MCF 10A (cell line): ENCODE measurements at regions not wholly inside any gene's neighbourhood (a gene's known extent, or its start where the extent isn't known, plus 50 kb on each side); places are given as distances from the start of the nearest gene placed in this dataset.

Experiments
- BruUV-seq: library from RNA; stranded (reverse); fragments of 400-500 nt; replicated peaks from 2 replicates; lab custom pipeline; 2021; lab: Mats Ljungman, UMichigan
- CTCF ChIA-PET: fragments of 300-600 bp; sonication (Branson Sonifier 250); formaldehyde crosslinking; extraction: SDS; loops from one replicate; lab custom pipeline; 2021; ENCODE audit warnings: antibody characterized with exemption, inconsistent platforms; lab: Yijun Ruan, JAX
- POLR2A ChIA-PET: fragments of 300-600, 350-650 bp; sonication (Branson Sonifier 250); formaldehyde crosslinking; extraction: SDS; loops from one replicate; lab custom pipeline; 2020; ENCODE audit warnings: antibody characterized with exemption, inconsistent platforms; lab: Yijun Ruan, JAX
- DNase-seq: peaks from one replicate; pipeline ENCODE4 v3.0.0-alpha.2; 2018; ENCODE audit not compliant: unreplicated experiment
- H3K27ac Mint-ChIP-seq: one replicate; pipeline ENCODE4 v1.8.0; 2022; ENCODE audit warnings: mild to moderate bottlenecking, low read depth, mixed read lengths; ENCODE audit not compliant: unreplicated experiment
- H3K27me3 Mint-ChIP-seq: one replicate; pipeline ENCODE4 v1.8.0; 2022; ENCODE audit warnings: mixed read lengths; ENCODE audit not compliant: insufficient read depth, unreplicated experiment
- H3K36me3 Mint-ChIP-seq: one replicate; pipeline ENCODE4 v1.8.0; 2022; ENCODE audit warnings: mild to moderate bottlenecking, moderate library complexity, mixed read lengths; ENCODE audit not compliant: insufficient read depth, unreplicated experiment
- H3K4me1 Mint-ChIP-seq: one replicate; pipeline ENCODE4 v1.8.0; 2022; ENCODE audit warnings: mixed read lengths; ENCODE audit not compliant: insufficient read depth, unreplicated experiment
- H3K4me3 Mint-ChIP-seq: one replicate; pipeline ENCODE4 v1.8.0; 2022; ENCODE audit warnings: mild to moderate bottlenecking, moderate library complexity, mixed read lengths; ENCODE audit not compliant: unreplicated experiment
- H3K9me3 Mint-ChIP-seq: one replicate; pipeline ENCODE4 v1.8.0; 2022; ENCODE audit warnings: mixed read lengths; ENCODE audit not compliant: unreplicated experiment
- intact Hi-C: fragments of 100-400 bp; cut with micrococcal nuclease; formaldehyde crosslinking; loops from 2 replicates; pipeline ENCODE4 v1.14.1; 2022
- TF ChIP-seq, protein P1 (sequence below): fragments of 200-600 bp; IDR thresholded peaks from one replicate; pipeline ENCODE4 v1.8.0; 2022; ENCODE audit warnings: antibody characterized with exemption, mild to moderate bottlenecking; ENCODE audit not compliant: unreplicated experiment

- Mint-ChIP-seq H3K4me1 (no peaks in the 10 kb centered on the region), H3K27ac (no peak overlapping the region), H3K27me3 (no peaks in the 10 kb centered on the region), H3K36me3 (no peaks in the 10 kb centered on the region), H3K9me3 (no peaks in the 10 kb centered on the region), H3K4me3 (no peak overlapping the region)
- POLR2A ChIA-PET = interaction anchor here (0.6 kb wide), 1 partner anchor 502 kb away, joined by 3 read pairs; no protein-coding TSS in a partner anchor
- no TSS peak for BruUV-seq
- DNase-seq = no peak
- intact Hi-C loops = no loop called here
- TF ChIP-seq, protein P1, sequence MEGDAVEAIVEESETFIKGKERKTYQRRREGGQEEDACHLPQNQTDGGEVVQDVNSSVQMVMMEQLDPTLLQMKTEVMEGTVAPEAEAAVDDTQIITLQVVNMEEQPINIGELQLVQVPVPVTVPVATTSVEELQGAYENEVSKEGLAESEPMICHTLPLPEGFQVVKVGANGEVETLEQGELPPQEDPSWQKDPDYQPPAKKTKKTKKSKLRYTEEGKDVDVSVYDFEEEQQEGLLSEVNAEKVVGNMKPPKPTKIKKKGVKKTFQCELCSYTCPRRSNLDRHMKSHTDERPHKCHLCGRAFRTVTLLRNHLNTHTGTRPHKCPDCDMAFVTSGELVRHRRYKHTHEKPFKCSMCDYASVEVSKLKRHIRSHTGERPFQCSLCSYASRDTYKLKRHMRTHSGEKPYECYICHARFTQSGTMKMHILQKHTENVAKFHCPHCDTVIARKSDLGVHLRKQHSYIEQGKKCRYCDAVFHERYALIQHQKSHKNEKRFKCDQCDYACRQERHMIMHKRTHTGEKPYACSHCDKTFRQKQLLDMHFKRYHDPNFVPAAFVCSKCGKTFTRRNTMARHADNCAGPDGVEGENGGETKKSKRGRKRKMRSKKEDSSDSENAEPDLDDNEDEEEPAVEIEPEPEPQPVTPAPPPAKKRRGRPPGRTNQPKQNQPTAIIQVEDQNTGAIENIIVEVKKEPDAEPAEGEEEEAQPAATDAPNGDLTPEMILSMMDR = no peak
- CTCF ChIA-PET = interaction anchor here (0.6 kb wide), 1 partner anchor 18 kb away, joined by 3 read pairs; no protein-coding TSS in a partner anchor
Measured at GRCh38 chr2:214629875-214630274, 179.6 kb downstream of the BARD1 start.
